GM21526 (cell line): ENCODE measurements at regions not wholly inside any gene's neighbourhood (a gene's known extent, or its start where the extent isn't known, plus 50 kb on each side); places are given as distances from the start of the nearest gene placed in this dataset.

ENCODE experiments used
- ATAC-seq: cut with Tn5 transposase; IDR thresholded peaks from one replicate; pipeline ENCODE4 v1.9.1; 2021; ENCODE audit warnings: moderate library complexity; ENCODE audit not compliant: unreplicated experiment, low FRiP score

- no peak for ATAC-seq
Observed at GRCh38 chr9:115747731-115748130, 405.9 kb upstream of the PAPPA start.

GRCh38 chr9:115756736-115757135 lies 396.9 kb upstream of the PAPPA start:
- no peak for ATAC-seq

- ATAC-seq, result no peak
Observed at GRCh38 chr9:115757461-115757860, 396.1 kb upstream of the PAPPA start.

- no peak for ATAC-seq
Observed at GRCh38 chr9:115758441-115758840, 395.1 kb upstream of the PAPPA start.

GRCh38 chr9:115759426-115759825 lies 394.2 kb upstream of the PAPPA start:
- ATAC-seq, result no peak

GRCh38 chr9:115764645-115765044 lies 388.9 kb upstream of the PAPPA start:
- no peak for ATAC-seq

GRCh38 chr9:115765060-115765459 lies 388.5 kb upstream of the PAPPA start:
- ATAC-seq, result no peak

- no peak for ATAC-seq
Observed at GRCh38 chr9:115766370-115766955, 387.1 kb upstream of the PAPPA start.

GRCh38 chr9:115770521-115770920 lies 383.1 kb upstream of the PAPPA start:
- ATAC-seq, result no peak

- no peak for ATAC-seq
Observed at GRCh38 chr9:115775659-115776058, 377.9 kb upstream of the PAPPA start.

GRCh38 chr9:115777610-115778009 lies 376.0 kb upstream of the PAPPA start:
- ATAC-seq, result no peak

GRCh38 chr9:115781070-115781736 lies 372.4 kb upstream of the PAPPA start:
- no peak for ATAC-seq

- no peak for ATAC-seq
Observed at GRCh38 chr9:115786321-115786720, 367.3 kb upstream of the PAPPA start.

- no peak for ATAC-seq
Observed at GRCh38 chr9:115790520-115790919, 363.1 kb upstream of the PAPPA start.

- no peak for ATAC-seq
Observed at GRCh38 chr9:115794921-115795475, 358.6 kb upstream of the PAPPA start.

GRCh38 chr9:115799734-115800133 lies 353.9 kb upstream of the PAPPA start:
- ATAC-seq, result no peak

- no peak for ATAC-seq
Observed at GRCh38 chr9:115804206-115804605, 349.4 kb upstream of the PAPPA start.

GRCh38 chr9:115808108-115808507 lies 345.5 kb upstream of the PAPPA start:
- no peak for ATAC-seq

GRCh38 chr9:115808695-115809094 lies 344.9 kb upstream of the PAPPA start:
- ATAC-seq, result no peak

- ATAC-seq, result no peak
Observed at GRCh38 chr9:115810166-115810565, 343.4 kb upstream of the PAPPA start.

GRCh38 chr9:115814081-115814480 lies 339.5 kb upstream of the PAPPA start:
- no peak for ATAC-seq

GRCh38 chr9:115815786-115816185 lies 337.8 kb upstream of the PAPPA start:
- ATAC-seq, result no peak
